ENCODE measurements at regions not wholly inside any gene's neighbourhood (a gene's known extent, or its start where the extent isn't known, plus 50 kb on each side); places are given as distances from the start of the nearest gene placed in this dataset.

DNA sequence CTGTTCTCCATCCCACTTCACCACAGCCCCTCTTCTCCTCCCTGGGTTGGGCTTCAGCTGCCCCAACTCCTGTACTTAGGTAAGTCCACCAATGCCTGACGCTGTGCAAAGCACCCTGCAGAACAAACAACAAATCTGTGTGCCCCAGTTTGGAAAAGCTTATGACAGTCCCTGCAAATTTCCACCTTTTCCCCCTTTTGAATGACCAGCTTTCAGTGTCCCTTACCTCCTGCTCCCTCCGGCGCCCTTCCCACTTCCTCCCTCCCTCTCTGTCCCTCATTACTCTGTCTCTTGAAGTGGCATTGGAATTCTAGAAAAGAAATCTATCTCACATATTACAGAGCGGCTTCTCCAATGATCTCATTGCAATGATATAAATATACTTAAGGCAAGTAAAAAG lies 352.9 kb upstream of the B3GAT1 start:
- Histone ChIP-seq H3K4me3 (no peak overlapping the region), H3K27ac (no peak overlapping the region), H3K4me1 (no peaks in the 10 kb centered on the region), H3K9me3 (peaks cover 0 to 6% (median 0%) of the 10 kb centered on the region in 4 donors), H3K36me3 (no peaks in the 10 kb centered on the region), H3K27me3 (no peaks in the 10 kb centered on the region)
- 62 to 78% methylated on average over 4 of the region's 4 CpGs for WGBS, 2 donors
- intact Hi-C loops (cut with DNase I), result no loop called here
- no peak for TF ChIP-seq POLR2A (IDR thresholded peaks at IDR 0.05)
- no peak for TF ChIP-seq EP300 (IDR thresholded peaks at IDR 0.05)
- TF ChIP-seq, protein P1, sequence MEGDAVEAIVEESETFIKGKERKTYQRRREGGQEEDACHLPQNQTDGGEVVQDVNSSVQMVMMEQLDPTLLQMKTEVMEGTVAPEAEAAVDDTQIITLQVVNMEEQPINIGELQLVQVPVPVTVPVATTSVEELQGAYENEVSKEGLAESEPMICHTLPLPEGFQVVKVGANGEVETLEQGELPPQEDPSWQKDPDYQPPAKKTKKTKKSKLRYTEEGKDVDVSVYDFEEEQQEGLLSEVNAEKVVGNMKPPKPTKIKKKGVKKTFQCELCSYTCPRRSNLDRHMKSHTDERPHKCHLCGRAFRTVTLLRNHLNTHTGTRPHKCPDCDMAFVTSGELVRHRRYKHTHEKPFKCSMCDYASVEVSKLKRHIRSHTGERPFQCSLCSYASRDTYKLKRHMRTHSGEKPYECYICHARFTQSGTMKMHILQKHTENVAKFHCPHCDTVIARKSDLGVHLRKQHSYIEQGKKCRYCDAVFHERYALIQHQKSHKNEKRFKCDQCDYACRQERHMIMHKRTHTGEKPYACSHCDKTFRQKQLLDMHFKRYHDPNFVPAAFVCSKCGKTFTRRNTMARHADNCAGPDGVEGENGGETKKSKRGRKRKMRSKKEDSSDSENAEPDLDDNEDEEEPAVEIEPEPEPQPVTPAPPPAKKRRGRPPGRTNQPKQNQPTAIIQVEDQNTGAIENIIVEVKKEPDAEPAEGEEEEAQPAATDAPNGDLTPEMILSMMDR (IDR thresholded peaks at IDR 0.05), result no peak
- TF ChIP-seq POLR2AphosphoS5 (IDR thresholded peaks at IDR 0.05), result no peak
- DNase-seq, result no peak

DNA sequence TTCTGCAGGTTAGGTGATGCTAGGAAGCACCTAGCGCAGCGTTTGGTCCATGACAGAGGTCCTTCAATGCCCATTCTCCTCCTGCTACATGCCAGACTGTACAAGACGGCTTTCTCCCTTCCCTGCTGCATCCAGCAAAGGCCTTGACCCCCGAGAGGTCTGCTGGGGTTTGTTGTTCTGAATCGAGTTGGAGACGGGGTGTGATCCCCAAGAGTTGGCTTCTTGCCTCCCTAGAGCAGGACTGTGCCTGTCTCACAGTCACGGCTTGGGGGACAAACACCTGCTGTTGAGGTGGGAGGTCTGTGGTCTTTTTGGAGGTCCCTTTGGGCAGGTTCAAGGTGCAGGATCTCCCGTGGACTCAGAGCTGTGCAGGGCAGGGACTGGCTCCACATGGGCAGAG lies 352.3 kb upstream of the B3GAT1 start:
- peaks cover 0 to 6% (median 0%) of the 10 kb centered on the region in 4 donors for H3K9me3 ChIP-seq
- no peak overlapping the region for H3K4me3 ChIP-seq
- no peaks in the 10 kb centered on the region for H3K36me3 ChIP-seq
- H3K27me3 ChIP-seq, result no peaks in the 10 kb centered on the region
- H3K4me1 ChIP-seq, result no peaks in the 10 kb centered on the region
- TF ChIP-seq POLR2A (IDR thresholded peaks at IDR 0.05) (no peak), POLR2AphosphoS5 (IDR thresholded peaks at IDR 0.05) (no peak), EP300 (IDR thresholded peaks at IDR 0.05) (no peak)
- TF ChIP-seq, protein P1 (IDR thresholded peaks at IDR 0.05), result no peak
- intact Hi-C loops (cut with DNase I), result no loop called here
- WGBS, 2 donors, result 78 to 85% methylated on average over 8 of the region's 8 CpGs
- no peak for DNase-seq
- no peak overlapping the region for H3K27ac ChIP-seq

DNA sequence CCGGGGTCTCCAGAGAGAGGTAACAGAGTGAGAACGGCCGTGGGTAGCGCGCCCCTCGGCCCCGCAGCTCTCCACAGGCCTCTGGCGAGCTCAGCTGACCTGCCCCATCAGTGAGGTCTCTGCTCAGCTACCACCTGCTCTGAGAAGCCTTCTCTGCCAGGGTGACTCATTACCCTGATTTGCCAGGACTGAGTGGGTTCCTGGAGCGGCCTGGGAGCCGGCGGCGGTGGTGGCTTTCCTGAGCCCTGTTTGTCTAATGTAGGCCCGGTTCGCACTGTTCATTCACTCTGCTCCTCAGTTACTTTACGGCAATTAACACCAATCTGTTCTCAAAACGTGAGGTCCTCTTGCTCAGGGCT lies 351.0 kb upstream of the B3GAT1 start:
- Histone ChIP-seq H3K27ac (peak overlapping the region in 1 of 4 donors; percentile 37), H3K9me3 (peaks cover 0 to 5% (median 0%) of the 10 kb centered on the region in 4 donors), H3K4me3 (peak overlapping the region in 1 of 4 donors; percentile 34), H3K36me3 (no peaks in the 10 kb centered on the region), H3K4me1 (no peaks in the 10 kb centered on the region), H3K27me3 (no peaks in the 10 kb centered on the region)
- intact Hi-C loops (cut with DNase I), result no loop called here
- WGBS, 2 donors, result 91 to 92% methylated on average over 16 of the region's 16 CpGs
- no peak for TF ChIP-seq POLR2AphosphoS5 (IDR thresholded peaks at IDR 0.05)
- TF ChIP-seq, protein P1 (IDR thresholded peaks at IDR 0.05), result no peak
- no peak for TF ChIP-seq POLR2A (IDR thresholded peaks at IDR 0.05)
- no peak for TF ChIP-seq EP300 (IDR thresholded peaks at IDR 0.05)
- no peak for DNase-seq

DNA sequence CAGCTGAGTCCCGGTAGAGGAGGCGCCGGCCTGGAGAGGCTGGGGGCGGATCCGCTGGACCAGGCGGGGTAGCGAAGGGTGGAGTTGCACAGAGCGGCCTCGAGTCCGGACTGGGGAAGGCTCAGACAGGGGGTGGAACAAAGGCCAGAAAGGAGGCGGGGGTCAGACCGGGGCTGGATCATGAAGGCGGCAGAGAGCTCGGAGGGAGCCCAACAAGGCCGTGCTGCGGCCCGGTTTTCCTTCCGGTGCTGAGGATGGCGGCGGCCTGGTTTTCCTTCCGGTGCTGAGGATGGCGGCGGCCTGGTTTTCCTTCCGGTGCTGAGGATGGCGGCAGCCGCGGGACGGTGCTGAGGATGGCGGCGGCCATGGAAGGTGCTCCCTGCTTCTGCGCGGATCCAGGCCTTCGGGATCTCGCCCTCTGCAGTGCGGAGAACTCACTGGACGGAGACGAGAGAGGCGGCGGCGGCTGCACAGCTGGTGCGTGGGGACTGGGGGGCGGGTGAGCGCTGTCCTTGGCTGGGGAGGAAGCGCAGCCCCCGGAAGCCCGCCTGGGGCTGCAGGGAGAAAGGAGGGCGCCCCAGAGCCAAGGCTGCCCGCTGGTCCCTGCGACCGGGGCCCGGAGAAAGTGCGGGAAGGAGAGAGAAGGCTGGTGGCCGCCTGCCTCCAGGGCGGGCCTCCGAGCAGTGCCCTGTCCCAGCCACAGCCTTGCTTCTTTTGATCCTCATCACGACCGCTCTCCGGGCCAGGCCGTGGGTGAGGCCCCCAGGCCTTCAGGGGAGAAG lies 350.4 kb upstream of the B3GAT1 start:
- H3K9me3 ChIP-seq, result no peaks in the 10 kb centered on the region
- H3K27me3 ChIP-seq, result no peaks in the 10 kb centered on the region
- TF ChIP-seq EP300 (IDR thresholded peaks at IDR 0.05) (no peak), POLR2AphosphoS5 (IDR thresholded peaks at IDR 0.05) (no peak), POLR2A (IDR thresholded peaks at IDR 0.05) (no peak)
- TF ChIP-seq, protein P1 (IDR thresholded peaks at IDR 0.05), result no peak
- H3K4me1 ChIP-seq, result no peaks in the 10 kb centered on the region
- intact Hi-C loops (cut with DNase I), result no loop called here
- peak overlapping the region in 3 of 4 donors; percentile 5 to 34 (median 17) for H3K4me3 ChIP-seq
- no peak for DNase-seq
- WGBS, 2 donors, result 69 to 74% methylated on average over 59 of the region's 59 CpGs
- H3K27ac ChIP-seq, result peak overlapping the region in 1 of 4 donors; percentile 42
- H3K36me3 ChIP-seq, result no peaks in the 10 kb centered on the region

DNA sequence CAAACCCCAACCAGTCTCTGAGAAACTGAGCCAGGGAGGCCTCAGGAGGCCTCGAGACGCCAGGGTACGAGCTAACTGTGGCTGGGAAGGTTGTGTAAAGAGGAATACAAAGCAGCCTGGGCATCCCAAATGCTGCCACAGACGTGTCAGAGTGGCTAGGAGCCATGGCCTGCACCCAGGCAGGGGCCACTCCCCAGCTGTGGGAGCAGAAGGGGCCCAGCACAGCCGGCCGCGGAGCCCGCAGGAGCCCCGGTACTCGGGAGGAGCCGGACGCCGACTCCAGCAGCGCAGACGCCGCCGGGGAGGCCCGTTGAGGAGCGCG lies 349.8 kb upstream of the B3GAT1 start:
- no peaks in the 10 kb centered on the region for H3K27me3 ChIP-seq
- DNase-seq, result no peak
- TF ChIP-seq, protein P1 (IDR thresholded peaks at IDR 0.05), result no peak
- TF ChIP-seq POLR2A (IDR thresholded peaks at IDR 0.05) (no peak), EP300 (IDR thresholded peaks at IDR 0.05) (no peak), POLR2AphosphoS5 (IDR thresholded peaks at IDR 0.05) (no peak)
- peak overlapping the region in 3 of 4 donors; percentile 5 to 34 (median 17) for H3K4me3 ChIP-seq
- peak overlapping the region in 1 of 4 donors; percentile 42 for H3K27ac ChIP-seq
- no peaks in the 10 kb centered on the region for H3K4me1 ChIP-seq
- H3K36me3 ChIP-seq, result no peaks in the 10 kb centered on the region
- 75 to 77% methylated on average over 20 of the region's 20 CpGs for WGBS, 2 donors
- no peaks in the 10 kb centered on the region for H3K9me3 ChIP-seq
- intact Hi-C loops (cut with DNase I), result no loop called here

Measured in sigmoid colon (tissue), 6 donors.